Glutamatergic neuron (in vitro differentiated cells): ENCODE measurements at regions not wholly inside any gene's neighbourhood (a gene's known extent, or its start where the extent isn't known, plus 50 kb on each side); places are given as distances from the start of the nearest gene placed in this dataset.

Experiments
- DNase-seq: peaks from one replicate; pipeline ENCODE4 v3.0.0; 2022
- H3K27ac Mint-ChIP-seq: one replicate; pipeline ENCODE4 v1.8.0; 2020; ENCODE audit warnings: mild to moderate bottlenecking, mixed read lengths, inconsistent platforms; ENCODE audit not compliant: unreplicated experiment
- H3K27me3 Mint-ChIP-seq: one replicate; pipeline ENCODE4 v1.8.0; 2020; ENCODE audit warnings: mild to moderate bottlenecking, moderate library complexity, mixed read lengths, inconsistent platforms; ENCODE audit not compliant: unreplicated experiment
- H3K36me3 Mint-ChIP-seq: one replicate; pipeline ENCODE4 v1.8.0; 2020; ENCODE audit warnings: mild to moderate bottlenecking, mixed read lengths, inconsistent platforms; ENCODE audit not compliant: unreplicated experiment
- H3K4me1 Mint-ChIP-seq: one replicate; pipeline ENCODE4 v1.8.0; 2020; ENCODE audit warnings: mild to moderate bottlenecking, low read depth, mixed read lengths, inconsistent platforms; ENCODE audit not compliant: unreplicated experiment
- H3K4me3 Mint-ChIP-seq: one replicate; pipeline ENCODE4 v1.8.0; 2020; ENCODE audit warnings: mild to moderate bottlenecking, mixed read lengths, inconsistent platforms; ENCODE audit not compliant: unreplicated experiment
- H3K9me3 Mint-ChIP-seq: one replicate; pipeline ENCODE4 v1.8.0; 2020; ENCODE audit warnings: mild to moderate bottlenecking, moderate library complexity, mixed read lengths, inconsistent platforms; ENCODE audit not compliant: unreplicated experiment
- CTCF ChIP-seq: fragments of 200-600 bp; sonication (generic); IDR thresholded peaks from one replicate; pipeline ENCODE4 v1.5.0; 2021; ENCODE audit not compliant: partially characterized antibody, unreplicated experiment

GRCh38 chrX:17291171-17291900 is 83.7 kb upstream of the NHS start:
- Mint-ChIP-seq H3K36me3 (peaks cover 7% of the 10 kb centered on the region), H3K27ac (peak overlapping the region; percentile 29), H3K27me3 (peaks cover 2% of the 10 kb centered on the region), H3K4me1 (peaks cover 4% of the 10 kb centered on the region), H3K9me3 (no peaks in the 10 kb centered on the region), H3K4me3 (no peak overlapping the region)
- no peak for TF ChIP-seq CTCF
- DNase-seq = no peak

- H3K36me3 Mint-ChIP-seq = peaks cover 7% of the 10 kb centered on the region
- H3K4me1 Mint-ChIP-seq = peaks cover 4% of the 10 kb centered on the region
- no peak for DNase-seq
- TF ChIP-seq CTCF = no peak
- H3K27ac Mint-ChIP-seq = peak overlapping the region; percentile 29
- H3K4me3 Mint-ChIP-seq = no peak overlapping the region
- no peaks in the 10 kb centered on the region for H3K9me3 Mint-ChIP-seq
- peaks cover 2% of the 10 kb centered on the region for H3K27me3 Mint-ChIP-seq
These were observed 82.9 kb upstream of the NHS start for GRCh38 chrX:17292111-17292527.

GRCh38 chrX:17294561-17294960 is 80.4 kb upstream of the NHS start:
- TF ChIP-seq CTCF = no peak
- no peak overlapping the region for H3K4me3 Mint-ChIP-seq
- peaks cover 4% of the 10 kb centered on the region for H3K4me1 Mint-ChIP-seq
- DNase-seq = no peak
- peaks cover 1% of the 10 kb centered on the region for H3K9me3 Mint-ChIP-seq
- peaks cover 2% of the 10 kb centered on the region for H3K27me3 Mint-ChIP-seq
- H3K36me3 Mint-ChIP-seq = peaks cover 3% of the 10 kb centered on the region
- no peak overlapping the region for H3K27ac Mint-ChIP-seq

- H3K9me3 Mint-ChIP-seq = peaks cover 1% of the 10 kb centered on the region
- H3K27me3 Mint-ChIP-seq = no peaks in the 10 kb centered on the region
- H3K4me1 Mint-ChIP-seq = peaks cover 4% of the 10 kb centered on the region
- H3K27ac Mint-ChIP-seq = no peak overlapping the region
- TF ChIP-seq CTCF = no peak
- DNase-seq = no peak
- H3K36me3 Mint-ChIP-seq = no peaks in the 10 kb centered on the region
- H3K4me3 Mint-ChIP-seq = no peak overlapping the region
These were observed 79.2 kb upstream of the NHS start for GRCh38 chrX:17295791-17296190.

GRCh38 chrX:17298564-17298963 is 76.4 kb upstream of the NHS start:
- Mint-ChIP-seq H3K36me3 (no peaks in the 10 kb centered on the region), H3K4me1 (no peaks in the 10 kb centered on the region), H3K27me3 (no peaks in the 10 kb centered on the region), H3K9me3 (peaks cover 1% of the 10 kb centered on the region), H3K4me3 (no peak overlapping the region), H3K27ac (no peak overlapping the region)
- DNase-seq = no peak
- TF ChIP-seq CTCF = no peak
